Parathyroid adenoma (tissue), 2 donors: ENCODE measurements at regions not wholly inside any gene's neighbourhood (a gene's known extent, or its start where the extent isn't known, plus 50 kb on each side); places are given as distances from the start of the nearest gene placed in this dataset.

Experiments used
- H2AFZ ChIP-seq: fragments of 300-600 bp; sonication (generic); one replicate; pipeline ENCODE4 v1.7.0; 2017; ENCODE audit warnings: antibody characterized with exemption, mild to moderate bottlenecking
- H3K27ac ChIP-seq: fragments of 300-600 bp; sonication (generic); one replicate; pipeline ENCODE4 v1.7.0; 2017
- H3K27me3 ChIP-seq: fragments of 300-600 bp; sonication (generic); one replicate; pipeline ENCODE4 v1.7.0; 2017; ENCODE audit warnings: low read length; ENCODE audit not compliant: control insufficient read depth, insufficient read depth
- H3K36me3 ChIP-seq: fragments of 300-600 bp; sonication (generic); one replicate; pipeline ENCODE4 v1.7.0; 2017; ENCODE audit warnings: low read length; ENCODE audit not compliant: control insufficient read depth, insufficient read depth
- H3K4me1 ChIP-seq: fragments of 300-600 bp; sonication (generic); one replicate; pipeline ENCODE4 v1.7.0; 2017; ENCODE audit warnings: control low read depth
- H3K4me2 ChIP-seq: fragments of 300-600 bp; sonication (generic); one replicate; pipeline ENCODE4 v1.7.0; 2017; ENCODE audit warnings: low read length
- H3K4me3 ChIP-seq: fragments of 300-600 bp; sonication (generic); one replicate; pipeline ENCODE4 v1.7.0; 2017; ENCODE audit warnings: low read depth, low read length
- H3K79me2 ChIP-seq: fragments of 300-600 bp; sonication (generic); one replicate; pipeline ENCODE4 v1.7.0; 2017; ENCODE audit warnings: control low read depth
- H3K9ac ChIP-seq: fragments of 300-600 bp; sonication (generic); one replicate; pipeline ENCODE4 v1.7.0; 2017; ENCODE audit warnings: mild to moderate bottlenecking
- H3K9me3 ChIP-seq: fragments of 300-600 bp; sonication (generic); one replicate; pipeline ENCODE4 v1.7.0; 2017; ENCODE audit warnings: low read length; ENCODE audit not compliant: control insufficient read depth
- TF ChIP-seq, protein P1 (sequence below): fragments of 300-600 bp; sonication (generic); IDR thresholded peaks from one replicate; pipeline ENCODE4 v1.7.0; 2017; ENCODE audit warnings: antibody characterized with exemption, mild to moderate bottlenecking
- donor health status: primary hyperparathyroidism.

DNA sequence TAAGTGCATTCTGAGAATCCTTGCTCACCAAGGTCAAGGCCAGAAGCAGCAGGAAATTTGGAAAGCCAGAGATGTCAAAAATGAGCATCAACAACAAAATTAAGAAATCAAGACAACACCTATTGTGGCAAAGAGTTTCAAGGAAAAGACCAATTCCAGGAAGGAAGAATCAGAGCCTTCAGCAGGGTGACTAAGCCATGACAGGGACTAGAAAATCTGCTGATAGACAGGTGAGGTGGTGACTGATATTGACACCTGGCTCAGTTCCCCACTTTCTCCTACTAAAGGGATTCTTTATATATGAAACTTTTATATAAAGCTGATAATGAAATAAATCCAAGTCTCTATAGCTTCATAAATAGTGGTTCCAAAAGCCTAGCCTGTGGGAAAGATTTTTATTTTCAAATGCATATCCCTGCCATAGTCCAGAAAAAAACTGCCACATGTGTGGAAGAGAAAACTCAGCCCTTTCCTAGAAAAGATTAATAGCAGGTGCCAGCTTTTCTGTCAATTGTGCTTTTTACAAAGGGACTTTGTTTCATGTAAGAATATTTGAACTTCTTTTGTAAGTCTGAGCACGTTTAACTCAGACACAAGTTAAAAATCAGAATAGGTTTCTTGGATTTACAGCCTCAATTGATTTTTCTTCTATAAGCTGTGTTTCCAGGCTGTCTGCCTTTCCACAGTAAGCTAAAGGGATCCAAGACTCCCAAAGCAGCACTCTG is 81.1 kb upstream of the GRAMD2B start:
- no peaks in the 10 kb centered on the region for H3K9me3 ChIP-seq
- no peaks in the 10 kb centered on the region for H3K36me3 ChIP-seq
- TF ChIP-seq, protein P1, sequence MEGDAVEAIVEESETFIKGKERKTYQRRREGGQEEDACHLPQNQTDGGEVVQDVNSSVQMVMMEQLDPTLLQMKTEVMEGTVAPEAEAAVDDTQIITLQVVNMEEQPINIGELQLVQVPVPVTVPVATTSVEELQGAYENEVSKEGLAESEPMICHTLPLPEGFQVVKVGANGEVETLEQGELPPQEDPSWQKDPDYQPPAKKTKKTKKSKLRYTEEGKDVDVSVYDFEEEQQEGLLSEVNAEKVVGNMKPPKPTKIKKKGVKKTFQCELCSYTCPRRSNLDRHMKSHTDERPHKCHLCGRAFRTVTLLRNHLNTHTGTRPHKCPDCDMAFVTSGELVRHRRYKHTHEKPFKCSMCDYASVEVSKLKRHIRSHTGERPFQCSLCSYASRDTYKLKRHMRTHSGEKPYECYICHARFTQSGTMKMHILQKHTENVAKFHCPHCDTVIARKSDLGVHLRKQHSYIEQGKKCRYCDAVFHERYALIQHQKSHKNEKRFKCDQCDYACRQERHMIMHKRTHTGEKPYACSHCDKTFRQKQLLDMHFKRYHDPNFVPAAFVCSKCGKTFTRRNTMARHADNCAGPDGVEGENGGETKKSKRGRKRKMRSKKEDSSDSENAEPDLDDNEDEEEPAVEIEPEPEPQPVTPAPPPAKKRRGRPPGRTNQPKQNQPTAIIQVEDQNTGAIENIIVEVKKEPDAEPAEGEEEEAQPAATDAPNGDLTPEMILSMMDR = no peak
- H3K27ac ChIP-seq = no peak overlapping the region
- H3K9ac ChIP-seq = no peak overlapping the region
- H3K4me1 ChIP-seq = no peaks in the 10 kb centered on the region
- no peak overlapping the region for H2AFZ ChIP-seq
- no peaks in the 10 kb centered on the region for H3K27me3 ChIP-seq
- H3K79me2 ChIP-seq = no peaks in the 10 kb centered on the region
- H3K4me3 ChIP-seq = no peak overlapping the region
- H3K4me2 ChIP-seq = no peak overlapping the region

DNA sequence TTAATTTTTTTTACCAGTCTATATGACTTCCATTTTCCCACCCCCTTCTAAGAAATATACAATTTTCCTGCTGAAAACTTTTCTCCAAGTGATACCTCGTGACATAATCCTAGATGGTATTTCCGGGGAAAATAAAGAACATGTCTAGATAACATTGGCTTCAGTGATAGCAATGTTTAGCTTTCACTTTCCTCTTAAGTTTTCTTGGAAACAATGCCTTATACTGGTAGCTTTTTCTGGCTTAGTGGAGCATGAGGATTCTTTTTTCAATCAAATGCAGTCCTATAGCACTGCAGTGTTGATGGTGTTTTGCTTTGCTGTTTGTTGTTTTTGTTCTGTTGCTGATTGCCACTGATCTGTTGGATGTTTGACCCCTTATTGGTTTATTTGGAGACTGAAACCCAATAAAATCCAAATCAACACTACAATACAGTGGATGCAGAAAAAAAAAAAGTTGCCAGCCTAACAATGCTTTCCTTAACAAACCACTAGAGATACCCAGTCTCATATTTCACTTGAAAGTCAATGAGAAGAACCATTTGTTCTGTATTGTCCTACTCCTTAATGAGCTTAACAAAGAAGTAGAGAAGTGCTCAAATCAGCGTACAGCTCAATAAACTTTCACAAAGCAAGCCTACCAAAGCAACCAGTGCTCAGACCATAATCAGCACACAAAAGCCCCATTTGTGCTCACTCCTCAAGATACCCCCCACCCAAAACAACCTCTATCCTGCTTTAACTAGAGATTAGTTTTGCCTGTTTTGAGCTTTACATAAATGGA is 74.2 kb upstream of the GRAMD2B start:
- Histone ChIP-seq H3K36me3 (no peaks in the 10 kb centered on the region), H3K27ac (no peak overlapping the region), H3K4me3 (no peak overlapping the region)

DNA sequence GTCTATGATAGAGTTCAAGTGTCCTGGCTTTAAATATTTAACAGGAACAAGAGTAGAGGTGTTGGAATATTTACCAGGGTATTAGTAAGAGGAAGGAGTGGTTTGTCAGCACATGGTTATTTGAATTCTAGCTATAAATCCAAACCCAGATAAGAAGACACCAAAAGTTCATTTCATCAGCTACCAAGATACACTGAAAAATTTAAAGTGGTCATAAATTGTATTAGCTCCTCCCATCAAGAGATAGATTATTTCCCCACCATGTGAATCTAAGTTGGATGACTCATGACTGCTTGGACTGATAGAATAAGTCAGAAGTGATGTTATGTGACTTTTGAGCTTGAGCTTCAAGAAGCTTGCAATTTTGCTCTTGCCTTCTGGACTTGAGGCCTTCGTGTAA is 72.1 kb upstream of the GRAMD2B start:
- Histone ChIP-seq H2AFZ (no peak overlapping the region), H3K27me3 (no peaks in the 10 kb centered on the region), H3K27ac (no peak overlapping the region), H3K36me3 (no peaks in the 10 kb centered on the region), H3K4me2 (no peak overlapping the region), H3K4me1 (no peaks in the 10 kb centered on the region), H3K79me2 (no peaks in the 10 kb centered on the region), H3K4me3 (no peak overlapping the region), H3K9ac (no peak overlapping the region), H3K9me3 (no peaks in the 10 kb centered on the region)
- TF ChIP-seq, protein P1 = no peak

More for the DNA sequence above, 74.2 kb upstream of the GRAMD2B start:
- TF ChIP-seq, protein P1 = no peak
- Histone ChIP-seq H3K27me3 (no peaks in the 10 kb centered on the region), H2AFZ (no peak overlapping the region), H3K4me1 (no peaks in the 10 kb centered on the region), H3K9me3 (no peaks in the 10 kb centered on the region), H3K79me2 (no peaks in the 10 kb centered on the region), H3K4me2 (no peak overlapping the region), H3K9ac (no peak overlapping the region)

DNA sequence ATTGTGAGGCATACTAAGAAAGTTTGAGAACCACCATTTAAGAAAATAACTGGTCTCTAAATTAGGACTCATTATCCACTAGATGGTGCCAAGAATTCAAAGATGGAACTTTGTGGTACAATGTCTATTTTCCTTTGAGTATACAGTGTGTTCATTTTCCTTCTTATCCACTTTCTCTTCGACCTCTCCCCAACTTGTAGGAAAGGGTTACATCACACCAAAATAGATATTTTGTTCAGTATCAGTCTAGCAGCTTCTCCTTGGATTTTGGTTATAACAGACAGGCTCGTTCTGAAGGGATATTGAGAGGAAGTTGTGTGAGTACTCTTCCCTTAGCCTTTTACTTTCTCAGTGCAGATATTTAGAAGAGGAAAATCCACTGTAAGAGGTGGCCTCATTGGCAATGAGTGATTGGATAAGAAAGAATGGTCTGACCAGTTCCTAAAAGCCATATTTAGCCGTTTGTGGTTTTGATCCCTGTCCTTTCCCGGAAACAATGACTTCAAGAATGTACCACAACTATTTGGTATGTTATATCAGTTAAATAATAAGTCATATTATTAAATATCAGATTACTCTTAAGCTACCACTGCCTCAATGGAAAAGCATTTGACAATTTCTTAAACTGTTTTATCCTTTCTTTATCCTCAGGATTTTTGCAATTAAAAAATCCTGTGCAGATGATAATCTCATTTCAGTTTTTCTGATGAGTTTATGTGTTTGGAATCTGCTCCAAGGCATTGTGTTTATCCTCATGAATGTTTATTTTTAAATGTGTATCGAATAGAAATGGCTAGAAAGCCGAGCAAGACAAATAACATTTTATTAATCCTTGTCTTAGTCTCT is 69.0 kb upstream of the GRAMD2B start:
- H2AFZ ChIP-seq = no peak overlapping the region
- no peaks in the 10 kb centered on the region for H3K9me3 ChIP-seq
- no peaks in the 10 kb centered on the region for H3K27me3 ChIP-seq
- no peak overlapping the region for H3K4me3 ChIP-seq
- no peaks in the 10 kb centered on the region for H3K79me2 ChIP-seq
- no peak overlapping the region for H3K9ac ChIP-seq
- TF ChIP-seq, protein P1 = no peak
- no peak overlapping the region for H3K27ac ChIP-seq
- H3K36me3 ChIP-seq = no peaks in the 10 kb centered on the region
- no peaks in the 10 kb centered on the region for H3K4me1 ChIP-seq
- no peak overlapping the region for H3K4me2 ChIP-seq
